Immature natural killer cell (primary cell): ENCODE measurements at regions not wholly inside any gene's neighbourhood (a gene's known extent, or its start where the extent isn't known, plus 50 kb on each side); places are given as distances from the start of the nearest gene placed in this dataset.
"Not testable (repeated sequence)": the region's sequence is repeated elsewhere in the genome, so short reads cannot be mapped to it uniquely, and the experiment has no call there.

ENCODE experiments used
- DNase-seq, 3 donors: peaks; one replicate each; pipeline ENCODE4 v3.0.0; 2022; ENCODE audit warnings: mixed read lengths in 1 of 3
- H3K27ac Mint-ChIP-seq, 6 donors: one replicate each; pipeline ENCODE4 v1.8.0; 2020; ENCODE audit warnings: mixed read lengths in 6 of 6, mild to moderate bottlenecking in 5 of 6, inconsistent platforms in 4 of 6, moderate library complexity in 3 of 6
- H3K27me3 Mint-ChIP-seq, 3 donors: one replicate each; pipeline ENCODE4 v1.8.0; 2020 to 2021; ENCODE audit warnings: low read depth in 3 of 3, mild to moderate bottlenecking in 3 of 3, mixed read lengths in 3 of 3, moderate library complexity in 3 of 3, inconsistent platforms in 1 of 3
- H3K36me3 Mint-ChIP-seq, 3 donors: one replicate each; pipeline ENCODE4 v1.8.0; 2020; ENCODE audit warnings: mixed read lengths in 3 of 3, inconsistent platforms in 2 of 3, mild to moderate bottlenecking in 2 of 3
- H3K4me1 Mint-ChIP-seq, 2 donors: one replicate each; pipeline ENCODE4 v1.8.0; 2020; ENCODE audit warnings: inconsistent platforms in 2 of 2, mild to moderate bottlenecking in 2 of 2, mixed read lengths in 2 of 2, moderate library complexity in 1 of 2
- H3K4me3 Mint-ChIP-seq, 5 donors: one replicate each; pipeline ENCODE4 v1.8.0; 2020; ENCODE audit warnings: mild to moderate bottlenecking in 5 of 5, mixed read lengths in 5 of 5, inconsistent platforms in 3 of 5, moderate library complexity in 3 of 5
- H3K9me3 Mint-ChIP-seq, 6 donors: one replicate each; pipeline ENCODE4 v1.8.0; 2020; ENCODE audit warnings: mild to moderate bottlenecking in 6 of 6, mixed read lengths in 6 of 6, inconsistent platforms in 4 of 6, moderate library complexity in 3 of 6

GRCh38 chr1:218925777-218926176 is 247.9 kb upstream of the LYPLAL1 start:
- H3K4me3 Mint-ChIP-seq: no peak overlapping the region
- peaks cover 2 to 15% (median 5%) of the 10 kb centered on the region in 6 donors for H3K9me3 Mint-ChIP-seq
- peaks cover 0 to 2% (median 0%) of the 10 kb centered on the region in 3 donors for H3K27me3 Mint-ChIP-seq
- H3K36me3 Mint-ChIP-seq: no peaks in the 10 kb centered on the region
- DNase-seq: no peak
- H3K4me1 Mint-ChIP-seq: no peaks in the 10 kb centered on the region
- H3K27ac Mint-ChIP-seq: no peak overlapping the region

GRCh38 chr1:218926631-218927030 is 247.0 kb upstream of the LYPLAL1 start:
- Mint-ChIP-seq H3K27ac (no peak overlapping the region), H3K27me3 (peaks cover 0 to 2% (median 0%) of the 10 kb centered on the region in 3 donors), H3K4me1 (no peaks in the 10 kb centered on the region), H3K9me3 (peaks cover 0 to 15% (median 6%) of the 10 kb centered on the region in 6 donors), H3K4me3 (no peak overlapping the region), H3K36me3 (no peaks in the 10 kb centered on the region)
- no peak for DNase-seq

- no peak overlapping the region for H3K27ac Mint-ChIP-seq
- DNase-seq: no peak
- H3K36me3 Mint-ChIP-seq: no peaks in the 10 kb centered on the region
- H3K4me1 Mint-ChIP-seq: no peaks in the 10 kb centered on the region
- no peaks in the 10 kb centered on the region for H3K27me3 Mint-ChIP-seq
- H3K4me3 Mint-ChIP-seq: no peak overlapping the region
- peaks cover 0 to 11% (median 5%) of the 10 kb centered on the region in 6 donors for H3K9me3 Mint-ChIP-seq
Observed at GRCh38 chr1:218930000-218930399, 243.7 kb upstream of the LYPLAL1 start.

GRCh38 chr1:218930472-218931241 is 243.0 kb upstream of the LYPLAL1 start:
- Mint-ChIP-seq H3K4me1 (no peaks in the 10 kb centered on the region), H3K9me3 (peaks cover 0 to 11% (median 8%) of the 10 kb centered on the region in 6 donors), H3K27ac (no peak overlapping the region), H3K27me3 (no peaks in the 10 kb centered on the region), H3K36me3 (no peaks in the 10 kb centered on the region), H3K4me3 (no peak overlapping the region)
- DNase-seq: no peak

GRCh38 chr1:218931324-218931723 is 242.4 kb upstream of the LYPLAL1 start:
- no peaks in the 10 kb centered on the region for H3K27me3 Mint-ChIP-seq
- DNase-seq: no peak
- H3K4me3 Mint-ChIP-seq: no peak overlapping the region
- peaks cover 0 to 14% (median 7%) of the 10 kb centered on the region in 6 donors for H3K9me3 Mint-ChIP-seq
- no peak overlapping the region for H3K27ac Mint-ChIP-seq
- no peaks in the 10 kb centered on the region for H3K36me3 Mint-ChIP-seq
- H3K4me1 Mint-ChIP-seq: no peaks in the 10 kb centered on the region

GRCh38 chr1:218933513-218933912 is 240.2 kb upstream of the LYPLAL1 start:
- Mint-ChIP-seq H3K36me3 (no peaks in the 10 kb centered on the region), H3K27me3 (no peaks in the 10 kb centered on the region), H3K4me1 (no peaks in the 10 kb centered on the region), H3K9me3 (peaks cover 4 to 19% (median 9%) of the 10 kb centered on the region in 6 donors), H3K27ac (no peak overlapping the region), H3K4me3 (no peak overlapping the region)
- no peak for DNase-seq

- H3K4me1 Mint-ChIP-seq, H3K4me3 Mint-ChIP-seq, H3K27me3 Mint-ChIP-seq, H3K36me3 Mint-ChIP-seq, DNase-seq, H3K27ac Mint-ChIP-seq: not testable (repeated sequence)
- peaks cover 7 to 31% (median 15%) of the 10 kb centered on the region in 6 donors for H3K9me3 Mint-ChIP-seq
Observed at GRCh38 chr1:218935408-218935807, 238.3 kb upstream of the LYPLAL1 start.

- H3K36me3 Mint-ChIP-seq: no peaks in the 10 kb centered on the region
- no peak overlapping the region for H3K27ac Mint-ChIP-seq
- H3K9me3 Mint-ChIP-seq: peaks cover 6 to 39% (median 18%) of the 10 kb centered on the region in 6 donors
- H3K4me3 Mint-ChIP-seq: no peak overlapping the region
- no peaks in the 10 kb centered on the region for H3K4me1 Mint-ChIP-seq
- DNase-seq: no peak
- H3K27me3 Mint-ChIP-seq: peaks cover 0 to 2% (median 0%) of the 10 kb centered on the region in 3 donors
Observed at GRCh38 chr1:218938259-218938658, 235.4 kb upstream of the LYPLAL1 start.

- H3K4me3 Mint-ChIP-seq: no peak overlapping the region
- DNase-seq: no peak
Observed at GRCh38 chr1:218939095-218939494, 234.6 kb upstream of the LYPLAL1 start.

GRCh38 chr1:218942431-218942830 is 231.2 kb upstream of the LYPLAL1 start:
- Mint-ChIP-seq H3K4me3 (no peak overlapping the region), H3K9me3 (peaks cover 2 to 32% (median 12%) of the 10 kb centered on the region in 6 donors), H3K27ac (no peak overlapping the region), H3K36me3 (no peaks in the 10 kb centered on the region), H3K4me1 (no peaks in the 10 kb centered on the region), H3K27me3 (peaks cover 0 to 2% (median 0%) of the 10 kb centered on the region in 3 donors)
- no peak for DNase-seq

More at GRCh38 chr1:218939095-218939494, 234.6 kb upstream of the LYPLAL1 start:
- Mint-ChIP-seq H3K36me3 (no peaks in the 10 kb centered on the region), H3K27me3 (peaks cover 0 to 2% (median 0%) of the 10 kb centered on the region in 3 donors), H3K4me1 (no peaks in the 10 kb centered on the region), H3K27ac (no peak overlapping the region), H3K9me3 (peaks cover 6 to 39% (median 18%) of the 10 kb centered on the region in 6 donors)

GRCh38 chr1:218943371-218943770 is 230.3 kb upstream of the LYPLAL1 start:
- Mint-ChIP-seq H3K36me3 (no peaks in the 10 kb centered on the region), H3K27me3 (peaks cover 0 to 2% (median 0%) of the 10 kb centered on the region in 3 donors)
- DNase-seq: no peak

GRCh38 chr1:218945050-218945449 is 228.6 kb upstream of the LYPLAL1 start:
- Mint-ChIP-seq H3K27ac (no peak overlapping the region), H3K4me1 (no peaks in the 10 kb centered on the region), H3K36me3 (no peaks in the 10 kb centered on the region), H3K9me3 (peaks cover 0 to 30% (median 6%) of the 10 kb centered on the region in 6 donors), H3K27me3 (peaks cover 0 to 4% (median 0%) of the 10 kb centered on the region in 3 donors), H3K4me3 (no peak overlapping the region)
- DNase-seq: no peak

More at GRCh38 chr1:218943371-218943770, 230.3 kb upstream of the LYPLAL1 start:
- Mint-ChIP-seq H3K4me1 (no peaks in the 10 kb centered on the region), H3K9me3 (peaks cover 0 to 30% (median 11%) of the 10 kb centered on the region in 6 donors), H3K4me3 (no peak overlapping the region), H3K27ac (no peak overlapping the region)

GRCh38 chr1:218946147-218946546 is 227.5 kb upstream of the LYPLAL1 start:
- H3K4me3 Mint-ChIP-seq: no peak overlapping the region
- H3K9me3 Mint-ChIP-seq: peaks cover 0 to 34% (median 10%) of the 10 kb centered on the region in 6 donors
- no peak for DNase-seq
- peaks cover 0 to 4% (median 0%) of the 10 kb centered on the region in 3 donors for H3K27me3 Mint-ChIP-seq
- H3K27ac Mint-ChIP-seq: no peak overlapping the region
- no peaks in the 10 kb centered on the region for H3K36me3 Mint-ChIP-seq
- no peaks in the 10 kb centered on the region for H3K4me1 Mint-ChIP-seq

- no peaks in the 10 kb centered on the region for H3K4me1 Mint-ChIP-seq
- DNase-seq: no peak
- H3K4me3 Mint-ChIP-seq: no peak overlapping the region
- peaks cover 0 to 2% (median 0%) of the 10 kb centered on the region in 3 donors for H3K27me3 Mint-ChIP-seq
- no peak overlapping the region for H3K27ac Mint-ChIP-seq
- H3K9me3 Mint-ChIP-seq: peaks cover 0 to 34% (median 7%) of the 10 kb centered on the region in 6 donors
- no peaks in the 10 kb centered on the region for H3K36me3 Mint-ChIP-seq
Observed at GRCh38 chr1:218948446-218948845, 225.2 kb upstream of the LYPLAL1 start.
